Colon (tissue), 2 donors: ENCODE measurements at regions not wholly inside any gene's neighbourhood (a gene's known extent, or its start where the extent isn't known, plus 50 kb on each side); places are given as distances from the start of the nearest gene placed in this dataset.

Experiments used
- FAIRE-seq: peaks from 2 replicates; lab custom pipeline; 2012; peaks lifted over from hg19 to GRCh38; lab: Jason Lieb, UNC
- donor health status: control.
- donor health status: control.

- FAIRE-seq = no peak
These were observed 447.0 kb upstream of the CDH4 start for GRCh38 chr20:60804918-60805630.

GRCh38 chr20:60806354-60806753 is 445.7 kb upstream of the CDH4 start:
- FAIRE-seq = no peak

- FAIRE-seq = no peak
These were observed 445.2 kb upstream of the CDH4 start for GRCh38 chr20:60806824-60807223.

GRCh38 chr20:60808003-60808672 is 443.9 kb upstream of the CDH4 start:
- no peak for FAIRE-seq

GRCh38 chr20:60808701-60809100 is 443.4 kb upstream of the CDH4 start:
- FAIRE-seq = no peak

GRCh38 chr20:60810561-60810960 is 441.5 kb upstream of the CDH4 start:
- FAIRE-seq = no peak

GRCh38 chr20:60812561-60812960 is 439.5 kb upstream of the CDH4 start:
- no peak for FAIRE-seq

- FAIRE-seq = no peak
These were observed 439.0 kb upstream of the CDH4 start for GRCh38 chr20:60813066-60813465.

GRCh38 chr20:60815656-60816055 is 436.4 kb upstream of the CDH4 start:
- FAIRE-seq = no peak

- no peak for FAIRE-seq
These were observed 435.2 kb upstream of the CDH4 start for GRCh38 chr20:60816901-60817300.

GRCh38 chr20:60817891-60818290 is 434.2 kb upstream of the CDH4 start:
- FAIRE-seq = no peak

- FAIRE-seq = no peak
These were observed 432.6 kb upstream of the CDH4 start for GRCh38 chr20:60819511-60819910.

GRCh38 chr20:60820149-60820548 is 431.9 kb upstream of the CDH4 start:
- no peak for FAIRE-seq

GRCh38 chr20:60820918-60821317 is 431.1 kb upstream of the CDH4 start:
- no peak for FAIRE-seq

- FAIRE-seq = no peak
These were observed 429.1 kb upstream of the CDH4 start for GRCh38 chr20:60822699-60823607.

GRCh38 chr20:60835876-60836275 is 416.2 kb upstream of the CDH4 start:
- FAIRE-seq = no peak

GRCh38 chr20:60837173-60837770 is 414.8 kb upstream of the CDH4 start:
- no peak for FAIRE-seq

GRCh38 chr20:60838297-60838696 is 413.8 kb upstream of the CDH4 start:
- FAIRE-seq = no peak

GRCh38 chr20:60840971-60841370 is 411.1 kb upstream of the CDH4 start:
- FAIRE-seq = no peak

- no peak for FAIRE-seq
These were observed 406.9 kb upstream of the CDH4 start for GRCh38 chr20:60845146-60845545.

- FAIRE-seq = no peak
These were observed 400.0 kb upstream of the CDH4 start for GRCh38 chr20:60851826-60852704.
